ENCODE measurements at regions not wholly inside any gene's neighbourhood (a gene's known extent, or its start where the extent isn't known, plus 50 kb on each side); places are given as distances from the start of the nearest gene placed in this dataset.

DNA sequence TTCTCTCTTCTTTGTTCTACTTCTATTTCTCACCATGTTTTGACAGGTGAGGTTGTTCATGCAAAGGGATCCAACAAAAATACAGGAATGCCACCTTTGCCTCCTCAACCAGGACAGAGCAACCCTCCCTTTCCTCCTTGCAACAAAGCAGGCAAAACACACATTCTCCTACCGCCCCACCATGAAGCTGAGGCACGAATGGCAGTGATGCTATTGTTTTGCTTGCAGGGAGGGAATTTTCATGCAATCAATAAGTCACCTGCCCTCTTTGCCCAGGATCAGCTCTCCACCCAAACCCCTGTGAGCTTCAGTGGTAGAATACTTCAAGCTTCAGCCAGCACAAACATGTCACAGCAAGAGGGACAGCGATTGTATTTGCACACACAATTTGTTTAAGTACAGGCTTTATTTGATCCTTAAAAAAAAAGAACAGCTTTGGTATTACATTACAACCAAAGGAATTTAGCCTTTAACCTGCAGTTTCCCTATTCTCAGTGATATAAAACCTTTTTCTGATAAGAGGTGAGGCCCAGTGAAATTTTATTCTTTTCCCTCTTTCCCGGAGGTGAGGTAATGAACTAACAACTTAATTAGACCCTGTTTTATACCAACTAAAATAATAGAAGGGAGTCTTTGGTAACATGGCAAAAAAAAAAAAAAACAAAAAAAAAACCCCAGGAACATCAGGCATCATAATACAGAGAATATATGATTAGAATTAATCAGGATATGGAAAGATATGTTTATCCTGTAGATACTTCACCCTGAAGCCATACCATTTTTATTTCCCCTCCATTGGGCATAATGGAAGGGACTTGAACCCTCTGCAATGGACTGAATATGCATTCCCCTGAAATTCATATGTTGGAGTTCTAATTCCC is 87.0 kb upstream of the EEA1 start:
- TF ChIP-seq CTCF (conservative IDR thresholded peaks at IDR 0.05; ENCODE audit: low read depth, low read length) (no peak), EZH2 (IDR thresholded peaks at IDR 0.05; ENCODE audit: borderline replicate concordance, low read depth, low read length, poor library complexity, severe bottlenecking) (no peak)
